Type B pancreatic cell (in vitro differentiated cells): ENCODE measurements at regions not wholly inside any gene's neighbourhood (a gene's known extent, or its start where the extent isn't known, plus 50 kb on each side); places are given as distances from the start of the nearest gene placed in this dataset.

Experiments used
- DNase-seq: peaks from one replicate; pipeline ENCODE4 v3.0.0; 2021; ENCODE audit warnings: mixed read lengths; ENCODE audit not compliant: unreplicated experiment; ENCODE audit errors: extremely low spot score
- H3K27ac Mint-ChIP-seq: 2 replicates; pipeline ENCODE4 v1.8.0; 2021; ENCODE audit warnings: mild to moderate bottlenecking, mixed read lengths
- H3K27me3 Mint-ChIP-seq: 2 replicates; pipeline ENCODE4 v1.8.0; 2021; ENCODE audit warnings: mixed read lengths
- H3K36me3 Mint-ChIP-seq: 2 replicates; pipeline ENCODE4 v1.8.0; 2021; ENCODE audit warnings: mixed read lengths
- H3K4me1 Mint-ChIP-seq: one replicate; pipeline ENCODE4 v1.8.0; 2021; ENCODE audit warnings: mixed read lengths; ENCODE audit not compliant: unreplicated experiment
- H3K4me3 Mint-ChIP-seq: 2 replicates; pipeline ENCODE4 v1.8.0; 2021; ENCODE audit warnings: mild to moderate bottlenecking, mixed read lengths
- H3K9me3 Mint-ChIP-seq: 2 replicates; pipeline ENCODE4 v1.8.0; 2021; ENCODE audit warnings: mixed read lengths
- CTCF ChIP-seq: fragments of 200-600 bp; sonication (generic); conservative IDR thresholded peaks from 2 replicates; pipeline ENCODE4 v1.5.0; 2021; ENCODE audit warnings: antibody characterized with exemption, mild to moderate bottlenecking

- no peaks in the 10 kb centered on the region for H3K27me3 Mint-ChIP-seq
- no peak overlapping the region for H3K4me3 Mint-ChIP-seq
- H3K36me3 Mint-ChIP-seq, result peaks cover 32% of the 10 kb centered on the region
- TF ChIP-seq CTCF, result no peak
- H3K9me3 Mint-ChIP-seq, result peaks cover 8% of the 10 kb centered on the region
- H3K4me1 Mint-ChIP-seq, result peaks cover 11% of the 10 kb centered on the region
- no peak for DNase-seq
- H3K27ac Mint-ChIP-seq, result no peak overlapping the region
Measured at GRCh38 chr6:144843701-144844100, 558.6 kb downstream of the UTRN start.

GRCh38 chr6:144844596-144844995 lies 559.5 kb downstream of the UTRN start:
- Mint-ChIP-seq H3K27ac (no peak overlapping the region), H3K36me3 (peaks cover 29% of the 10 kb centered on the region), H3K4me1 (peaks cover 11% of the 10 kb centered on the region), H3K4me3 (no peak overlapping the region), H3K27me3 (no peaks in the 10 kb centered on the region), H3K9me3 (peaks cover 8% of the 10 kb centered on the region)
- DNase-seq, result no peak
- TF ChIP-seq CTCF, result no peak

- Mint-ChIP-seq H3K9me3 (peaks cover 8% of the 10 kb centered on the region), H3K4me3 (no peak overlapping the region), H3K36me3 (peaks cover 29% of the 10 kb centered on the region), H3K4me1 (peaks cover 11% of the 10 kb centered on the region), H3K27me3 (no peaks in the 10 kb centered on the region), H3K27ac (no peak overlapping the region)
- TF ChIP-seq CTCF, result no peak
- DNase-seq, result no peak
Measured at GRCh38 chr6:144845186-144845585, 560.1 kb downstream of the UTRN start.

GRCh38 chr6:144847916-144848315 lies 562.8 kb downstream of the UTRN start:
- TF ChIP-seq CTCF, result no peak
- H3K4me1 Mint-ChIP-seq, result peaks cover 11% of the 10 kb centered on the region
- H3K9me3 Mint-ChIP-seq, result peaks cover 8% of the 10 kb centered on the region
- H3K36me3 Mint-ChIP-seq, result peaks cover 39% of the 10 kb centered on the region
- no peak overlapping the region for H3K27ac Mint-ChIP-seq
- DNase-seq, result no peak
- H3K27me3 Mint-ChIP-seq, result no peaks in the 10 kb centered on the region
- H3K4me3 Mint-ChIP-seq, result no peak overlapping the region

GRCh38 chr6:144849920-144850319 lies 564.8 kb downstream of the UTRN start:
- H3K36me3 Mint-ChIP-seq, result peaks cover 35% of the 10 kb centered on the region
- no peak for TF ChIP-seq CTCF
- peaks cover 5% of the 10 kb centered on the region for H3K4me1 Mint-ChIP-seq
- no peak overlapping the region for H3K4me3 Mint-ChIP-seq
- H3K27me3 Mint-ChIP-seq, result no peaks in the 10 kb centered on the region
- H3K9me3 Mint-ChIP-seq, result peaks cover 8% of the 10 kb centered on the region
- DNase-seq, result no peak
- H3K27ac Mint-ChIP-seq, result no peak overlapping the region

GRCh38 chr6:144853603-144854002 lies 568.5 kb downstream of the UTRN start:
- Mint-ChIP-seq H3K36me3 (peaks cover 15% of the 10 kb centered on the region), H3K27me3 (no peaks in the 10 kb centered on the region), H3K27ac (no peak overlapping the region), H3K4me3 (no peak overlapping the region), H3K4me1 (no peaks in the 10 kb centered on the region), H3K9me3 (no peaks in the 10 kb centered on the region)
- TF ChIP-seq CTCF, result no peak
- DNase-seq, result no peak
